ENCODE measurements at regions not wholly inside any gene's neighbourhood (a gene's known extent, or its start where the extent isn't known, plus 50 kb on each side); places are given as distances from the start of the nearest gene placed in this dataset.
"Not testable (repeated sequence)": the region's sequence is repeated elsewhere in the genome, so short reads cannot be mapped to it uniquely, and the experiment has no call there.

DNA sequence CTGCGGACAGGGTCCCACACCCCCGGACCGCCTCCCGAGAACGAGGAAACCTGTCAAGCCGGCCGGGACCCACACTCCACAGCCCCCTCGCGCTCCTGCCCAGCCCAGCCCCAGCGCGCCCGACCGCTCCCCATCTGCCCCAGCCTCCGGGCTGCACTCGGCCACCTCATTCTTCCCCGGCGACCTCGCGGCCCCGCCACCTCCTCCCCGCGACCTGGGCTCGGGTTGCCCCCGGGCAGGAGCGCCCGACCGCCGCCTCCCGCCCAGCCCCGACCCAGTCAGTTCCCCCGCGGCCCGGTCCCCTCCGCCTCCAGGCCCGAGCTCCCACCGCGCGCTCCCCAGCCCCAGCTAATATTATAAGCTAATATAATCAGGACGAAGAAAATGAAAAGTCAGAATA lies 344.8 kb downstream of the ZNF479 start:
- TF ChIP-seq, protein P1, sequence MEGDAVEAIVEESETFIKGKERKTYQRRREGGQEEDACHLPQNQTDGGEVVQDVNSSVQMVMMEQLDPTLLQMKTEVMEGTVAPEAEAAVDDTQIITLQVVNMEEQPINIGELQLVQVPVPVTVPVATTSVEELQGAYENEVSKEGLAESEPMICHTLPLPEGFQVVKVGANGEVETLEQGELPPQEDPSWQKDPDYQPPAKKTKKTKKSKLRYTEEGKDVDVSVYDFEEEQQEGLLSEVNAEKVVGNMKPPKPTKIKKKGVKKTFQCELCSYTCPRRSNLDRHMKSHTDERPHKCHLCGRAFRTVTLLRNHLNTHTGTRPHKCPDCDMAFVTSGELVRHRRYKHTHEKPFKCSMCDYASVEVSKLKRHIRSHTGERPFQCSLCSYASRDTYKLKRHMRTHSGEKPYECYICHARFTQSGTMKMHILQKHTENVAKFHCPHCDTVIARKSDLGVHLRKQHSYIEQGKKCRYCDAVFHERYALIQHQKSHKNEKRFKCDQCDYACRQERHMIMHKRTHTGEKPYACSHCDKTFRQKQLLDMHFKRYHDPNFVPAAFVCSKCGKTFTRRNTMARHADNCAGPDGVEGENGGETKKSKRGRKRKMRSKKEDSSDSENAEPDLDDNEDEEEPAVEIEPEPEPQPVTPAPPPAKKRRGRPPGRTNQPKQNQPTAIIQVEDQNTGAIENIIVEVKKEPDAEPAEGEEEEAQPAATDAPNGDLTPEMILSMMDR (IDR thresholded peaks at IDR 0.05; ENCODE audit: borderline replicate concordance, extremely low read depth, low read length, poor library complexity, severe bottlenecking) = not testable (repeated sequence)
- not testable (repeated sequence) for TF ChIP-seq EZH2 (IDR thresholded peaks at IDR 0.05; ENCODE audit: borderline replicate concordance, low read depth, low read length, severe bottlenecking)

Measured in DND-41 (cell line).